ENCODE measurements at regions not wholly inside any gene's neighbourhood (a gene's known extent, or its start where the extent isn't known, plus 50 kb on each side); places are given as distances from the start of the nearest gene placed in this dataset.
"Not testable (repeated sequence)": the region's sequence is repeated elsewhere in the genome, so short reads cannot be mapped to it uniquely, and the experiment has no call there.

- not testable (repeated sequence) for H3K4ac ChIP-seq (ENCODE audit: low read depth, low read length); H3K9me3 ChIP-seq (ENCODE audit: control insufficient read depth, low read depth, low read length); H3K14ac ChIP-seq (ENCODE audit: insufficient read depth, low read length); H3K36me3 Mint-ChIP-seq (ENCODE audit: insufficient read depth in 1 of 3, low read depth in 3 of 3); H2AK5ac ChIP-seq (ENCODE audit: insufficient read length, low read length); H3K9me3 Mint-ChIP-seq; H3K9ac ChIP-seq (ENCODE audit: extremely low read depth, insufficient read length, low read length); H2BK12ac ChIP-seq (ENCODE audit: insufficient read length, low read depth, low read length); H3K23ac ChIP-seq (ENCODE audit: insufficient read length, low read depth, low read length); H2BK15ac ChIP-seq (ENCODE audit: low read depth, low read length); H3T11ph ChIP-seq (ENCODE audit: low read length); H3K27me3 Mint-ChIP-seq (ENCODE audit: low read depth); H3K27ac Mint-ChIP-seq; H2BK5ac ChIP-seq (ENCODE audit: insufficient read length, low read length); H3K79me1 ChIP-seq (ENCODE audit: insufficient read depth, low read depth, low read length, poor library complexity, severe bottlenecking); H3K27ac ChIP-seq (ENCODE audit: insufficient read length, low read depth, low read length); H3K27me3 ChIP-seq (ENCODE audit: insufficient read depth, low read length); H3K23me2 ChIP-seq (ENCODE audit: insufficient read length, low read depth, low read length, poor library complexity, severe bottlenecking); H4K5ac ChIP-seq (ENCODE audit: insufficient read length, low read depth, low read length); H2AFZ ChIP-seq (ENCODE audit: low read length); H3K4me3 Mint-ChIP-seq; H2BK20ac ChIP-seq (ENCODE audit: low read depth, low read length, poor library complexity, severe bottlenecking); H2BK120ac ChIP-seq (ENCODE audit: low read depth, low read length, poor library complexity, severe bottlenecking); H3K79me2 ChIP-seq (ENCODE audit: insufficient read depth, low read length); H3K18ac ChIP-seq (ENCODE audit: insufficient read length, low read depth, low read length); H3K4me1 ChIP-seq (ENCODE audit: insufficient read depth, low read length); H4K8ac ChIP-seq (replicated peaks; ENCODE audit: insufficient read length, low read depth, low read length); H4K20me1 ChIP-seq (ENCODE audit: control insufficient read depth, insufficient read depth, insufficient read length); DNase-seq; H3K56ac ChIP-seq (ENCODE audit: insufficient read length, low read depth, low read length); H3K4me2 ChIP-seq (ENCODE audit: insufficient read depth, insufficient read length, low read length); H4K91ac ChIP-seq (ENCODE audit: insufficient read length, low read depth, low read length); H3K4me1 Mint-ChIP-seq
- no CpG with 5 or more reads among the region's 6 CpGs for WGBS (ENCODE audit: extremely low coverage, insufficient read length, low lambda C conversion rate)
These were observed 209.7 kb upstream of the NOTCH2NLA start for GRCh38 chr1:146438543-146438942.

- H3K9me3 Mint-ChIP-seq; H3K79me1 ChIP-seq (ENCODE audit: insufficient read depth, low read depth, low read length, poor library complexity, severe bottlenecking); H3K36me3 Mint-ChIP-seq (ENCODE audit: insufficient read depth in 1 of 3, low read depth in 3 of 3); H3K23ac ChIP-seq (ENCODE audit: insufficient read length, low read depth, low read length); DNase-seq; H3T11ph ChIP-seq (ENCODE audit: low read length); H2BK15ac ChIP-seq (ENCODE audit: low read depth, low read length); H3K9me3 ChIP-seq (ENCODE audit: control insufficient read depth, low read depth, low read length); H3K27ac ChIP-seq (ENCODE audit: insufficient read length, low read depth, low read length); H3K27ac Mint-ChIP-seq; H3K27me3 Mint-ChIP-seq (ENCODE audit: low read depth); H2BK20ac ChIP-seq (ENCODE audit: low read depth, low read length, poor library complexity, severe bottlenecking); H3K4me1 Mint-ChIP-seq; H2AFZ ChIP-seq (ENCODE audit: low read length); H3K23me2 ChIP-seq (ENCODE audit: insufficient read length, low read depth, low read length, poor library complexity, severe bottlenecking); H3K27me3 ChIP-seq (ENCODE audit: insufficient read depth, low read length); H2BK12ac ChIP-seq (ENCODE audit: insufficient read length, low read depth, low read length); H3K79me2 ChIP-seq (ENCODE audit: insufficient read depth, low read length); H4K20me1 ChIP-seq (ENCODE audit: control insufficient read depth, insufficient read depth, insufficient read length); H3K4me1 ChIP-seq (ENCODE audit: insufficient read depth, low read length); H3K18ac ChIP-seq (ENCODE audit: insufficient read length, low read depth, low read length); H3K4me2 ChIP-seq (ENCODE audit: insufficient read depth, insufficient read length, low read length); H3K4me3 Mint-ChIP-seq; H3K14ac ChIP-seq (ENCODE audit: insufficient read depth, low read length); H3K4ac ChIP-seq (ENCODE audit: low read depth, low read length); H2BK5ac ChIP-seq (ENCODE audit: insufficient read length, low read length); H4K5ac ChIP-seq (ENCODE audit: insufficient read length, low read depth, low read length); H2AK5ac ChIP-seq (ENCODE audit: insufficient read length, low read length); H3K56ac ChIP-seq (ENCODE audit: insufficient read length, low read depth, low read length); H4K91ac ChIP-seq (ENCODE audit: insufficient read length, low read depth, low read length); H4K8ac ChIP-seq (replicated peaks; ENCODE audit: insufficient read length, low read depth, low read length); H2BK120ac ChIP-seq (ENCODE audit: low read depth, low read length, poor library complexity, severe bottlenecking); H3K9ac ChIP-seq (ENCODE audit: extremely low read depth, insufficient read length, low read length): not testable (repeated sequence)
- no CpG with 5 or more reads among the region's 1 CpG for WGBS (ENCODE audit: extremely low coverage, insufficient read length, low lambda C conversion rate)
These were observed 187.8 kb upstream of the NOTCH2NLA start for GRCh38 chr1:146416642-146417041.
